ENCODE measurements at regions not wholly inside any gene's neighbourhood (a gene's known extent, or its start where the extent isn't known, plus 50 kb on each side); places are given as distances from the start of the nearest gene placed in this dataset.
"Not testable (repeated sequence)": the region's sequence is repeated elsewhere in the genome, so short reads cannot be mapped to it uniquely, and the experiment has no call there.

GRCh38 chr4:151855747-151856146, 94.9 kb upstream of the GATB start:
- Histone ChIP-seq H3K9me3 (ENCODE audit: control insufficient read depth, insufficient read depth, low read length) (no peaks in the 10 kb centered on the region), H3K36me3 (ENCODE audit: control insufficient read depth, insufficient read depth, low read length) (no peaks in the 10 kb centered on the region), H3K9ac (ENCODE audit: low read depth, low read length) (no peak overlapping the region), H3K4me3 (ENCODE audit: low read depth, low read length) (no peak overlapping the region), H3K4me1 (ENCODE audit: control insufficient read depth, insufficient read depth, low read length) (no peaks in the 10 kb centered on the region), H3K27me3 (ENCODE audit: control insufficient read depth, insufficient read depth, low read length) (no peaks in the 10 kb centered on the region)

GRCh38 chr4:151854731-151855130, 93.9 kb upstream of the GATB start:
- H3K36me3 ChIP-seq (ENCODE audit: control insufficient read depth, insufficient read depth, low read length), result no peaks in the 10 kb centered on the region
- H3K27me3 ChIP-seq (ENCODE audit: control insufficient read depth, insufficient read depth, low read length), result no peaks in the 10 kb centered on the region
- no peaks in the 10 kb centered on the region for H3K4me1 ChIP-seq (ENCODE audit: control insufficient read depth, insufficient read depth, low read length)
- no peak overlapping the region for H3K4me3 ChIP-seq (ENCODE audit: low read depth, low read length)
- no peak overlapping the region for H3K9ac ChIP-seq (ENCODE audit: low read depth, low read length)
- no peaks in the 10 kb centered on the region for H3K9me3 ChIP-seq (ENCODE audit: control insufficient read depth, insufficient read depth, low read length)

- no peaks in the 10 kb centered on the region for H3K4me1 ChIP-seq (ENCODE audit: control insufficient read depth, insufficient read depth, low read length)
- H3K4me3 ChIP-seq (ENCODE audit: low read depth, low read length), result no peak overlapping the region
- H3K9ac ChIP-seq (ENCODE audit: low read depth, low read length), result no peak overlapping the region
- no peaks in the 10 kb centered on the region for H3K9me3 ChIP-seq (ENCODE audit: control insufficient read depth, insufficient read depth, low read length)
- H3K27me3 ChIP-seq (ENCODE audit: control insufficient read depth, insufficient read depth, low read length), result no peaks in the 10 kb centered on the region
- no peaks in the 10 kb centered on the region for H3K36me3 ChIP-seq (ENCODE audit: control insufficient read depth, insufficient read depth, low read length)
Measured at GRCh38 chr4:151853034-151853433, 92.2 kb upstream of the GATB start.

- Histone ChIP-seq H3K36me3 (ENCODE audit: control insufficient read depth, insufficient read depth, low read length) (no peaks in the 10 kb centered on the region), H3K27me3 (ENCODE audit: control insufficient read depth, insufficient read depth, low read length) (no peaks in the 10 kb centered on the region), H3K4me1 (ENCODE audit: control insufficient read depth, insufficient read depth, low read length) (no peaks in the 10 kb centered on the region), H3K4me3 (ENCODE audit: low read depth, low read length) (no peak overlapping the region), H3K9ac (ENCODE audit: low read depth, low read length) (no peak overlapping the region), H3K9me3 (ENCODE audit: control insufficient read depth, insufficient read depth, low read length) (no peaks in the 10 kb centered on the region)
Measured at GRCh38 chr4:151852202-151852601, 91.4 kb upstream of the GATB start.

- H3K4me1 ChIP-seq (ENCODE audit: control insufficient read depth, insufficient read depth, low read length), result no peaks in the 10 kb centered on the region
- H3K9me3 ChIP-seq (ENCODE audit: control insufficient read depth, insufficient read depth, low read length), result no peaks in the 10 kb centered on the region
- no peaks in the 10 kb centered on the region for H3K36me3 ChIP-seq (ENCODE audit: control insufficient read depth, insufficient read depth, low read length)
- H3K27me3 ChIP-seq (ENCODE audit: control insufficient read depth, insufficient read depth, low read length), result no peaks in the 10 kb centered on the region
- no peak overlapping the region for H3K9ac ChIP-seq (ENCODE audit: low read depth, low read length)
- H3K4me3 ChIP-seq (ENCODE audit: low read depth, low read length), result no peak overlapping the region
Measured at GRCh38 chr4:151851354-151851753, 90.5 kb upstream of the GATB start.

- no peaks in the 10 kb centered on the region for H3K4me1 ChIP-seq (ENCODE audit: control insufficient read depth, insufficient read depth, low read length)
- no peaks in the 10 kb centered on the region for H3K36me3 ChIP-seq (ENCODE audit: control insufficient read depth, insufficient read depth, low read length)
- H3K27me3 ChIP-seq (ENCODE audit: control insufficient read depth, insufficient read depth, low read length), result no peaks in the 10 kb centered on the region
- H3K9ac ChIP-seq (ENCODE audit: low read depth, low read length), result no peak overlapping the region
- H3K9me3 ChIP-seq (ENCODE audit: control insufficient read depth, insufficient read depth, low read length), result no peaks in the 10 kb centered on the region
- H3K4me3 ChIP-seq (ENCODE audit: low read depth, low read length), result no peak overlapping the region
Measured at GRCh38 chr4:151850791-151851213, 90.0 kb upstream of the GATB start.

GRCh38 chr4:151845551-151845950, 84.7 kb upstream of the GATB start:
- not testable (repeated sequence) for H3K27me3 ChIP-seq (ENCODE audit: control insufficient read depth, insufficient read depth, low read length); H3K36me3 ChIP-seq (ENCODE audit: control insufficient read depth, insufficient read depth, low read length); H3K9me3 ChIP-seq (ENCODE audit: control insufficient read depth, insufficient read depth, low read length); H3K4me3 ChIP-seq (ENCODE audit: low read depth, low read length); H3K9ac ChIP-seq (ENCODE audit: low read depth, low read length); H3K4me1 ChIP-seq (ENCODE audit: control insufficient read depth, insufficient read depth, low read length)

- Histone ChIP-seq H3K4me3 (ENCODE audit: low read depth, low read length) (no peak overlapping the region), H3K9me3 (ENCODE audit: control insufficient read depth, insufficient read depth, low read length) (no peaks in the 10 kb centered on the region), H3K9ac (ENCODE audit: low read depth, low read length) (no peak overlapping the region), H3K27me3 (ENCODE audit: control insufficient read depth, insufficient read depth, low read length) (no peaks in the 10 kb centered on the region), H3K4me1 (ENCODE audit: control insufficient read depth, insufficient read depth, low read length) (no peaks in the 10 kb centered on the region), H3K36me3 (ENCODE audit: control insufficient read depth, insufficient read depth, low read length) (no peaks in the 10 kb centered on the region)
Measured at GRCh38 chr4:151842430-151843079, 81.7 kb upstream of the GATB start.

GRCh38 chr4:151841107-151841506, 80.3 kb upstream of the GATB start:
- Histone ChIP-seq H3K4me1 (ENCODE audit: control insufficient read depth, insufficient read depth, low read length) (no peaks in the 10 kb centered on the region), H3K27me3 (ENCODE audit: control insufficient read depth, insufficient read depth, low read length) (no peaks in the 10 kb centered on the region), H3K9ac (ENCODE audit: low read depth, low read length) (no peak overlapping the region), H3K36me3 (ENCODE audit: control insufficient read depth, insufficient read depth, low read length) (no peaks in the 10 kb centered on the region), H3K4me3 (ENCODE audit: low read depth, low read length) (no peak overlapping the region), H3K9me3 (ENCODE audit: control insufficient read depth, insufficient read depth, low read length) (no peaks in the 10 kb centered on the region)

- Histone ChIP-seq H3K9me3 (ENCODE audit: control insufficient read depth, insufficient read depth, low read length) (no peaks in the 10 kb centered on the region), H3K36me3 (ENCODE audit: control insufficient read depth, insufficient read depth, low read length) (no peaks in the 10 kb centered on the region), H3K27me3 (ENCODE audit: control insufficient read depth, insufficient read depth, low read length) (no peaks in the 10 kb centered on the region), H3K9ac (ENCODE audit: low read depth, low read length) (no peak overlapping the region), H3K4me1 (ENCODE audit: control insufficient read depth, insufficient read depth, low read length) (peaks cover 2% of the 10 kb centered on the region), H3K4me3 (ENCODE audit: low read depth, low read length) (no peak overlapping the region)
Measured at GRCh38 chr4:151835467-151835866, 74.7 kb upstream of the GATB start.

GRCh38 chr4:151833174-151833573, 72.4 kb upstream of the GATB start:
- Histone ChIP-seq H3K36me3 (ENCODE audit: control insufficient read depth, insufficient read depth, low read length) (no peaks in the 10 kb centered on the region), H3K4me1 (ENCODE audit: control insufficient read depth, insufficient read depth, low read length) (peaks cover 2% of the 10 kb centered on the region), H3K4me3 (ENCODE audit: low read depth, low read length) (no peak overlapping the region), H3K27me3 (ENCODE audit: control insufficient read depth, insufficient read depth, low read length) (no peaks in the 10 kb centered on the region), H3K9me3 (ENCODE audit: control insufficient read depth, insufficient read depth, low read length) (no peaks in the 10 kb centered on the region), H3K9ac (ENCODE audit: low read depth, low read length) (no peak overlapping the region)

- Histone ChIP-seq H3K9me3 (ENCODE audit: control insufficient read depth, insufficient read depth, low read length) (no peaks in the 10 kb centered on the region), H3K4me3 (ENCODE audit: low read depth, low read length) (no peak overlapping the region), H3K36me3 (ENCODE audit: control insufficient read depth, insufficient read depth, low read length) (no peaks in the 10 kb centered on the region), H3K9ac (ENCODE audit: low read depth, low read length) (no peak overlapping the region), H3K4me1 (ENCODE audit: control insufficient read depth, insufficient read depth, low read length) (peaks cover 2% of the 10 kb centered on the region), H3K27me3 (ENCODE audit: control insufficient read depth, insufficient read depth, low read length) (no peaks in the 10 kb centered on the region)
Measured at GRCh38 chr4:151831526-151831925, 70.7 kb upstream of the GATB start.
